Colonic mucosa (tissue), 4 donors: ENCODE measurements at regions not wholly inside any gene's neighbourhood (a gene's known extent, or its start where the extent isn't known, plus 50 kb on each side); places are given as distances from the start of the nearest gene placed in this dataset.

Experiments
- DNase-seq: peaks from one replicate; pipeline ENCODE4 v3.0.0-alpha.2; 2020
- H3K27ac ChIP-seq: fragments of 200-600 bp; one replicate; pipeline ENCODE4 v1.8.0; 2021
- H3K27me3 ChIP-seq: fragments of 200-600 bp; one replicate; pipeline ENCODE4 v1.8.0; 2021
- H3K36me3 ChIP-seq: fragments of 200-600 bp; one replicate; pipeline ENCODE4 v1.8.0; 2021
- H3K4me1 ChIP-seq: fragments of 200-600 bp; one replicate; pipeline ENCODE4 v1.8.0; 2021; ENCODE audit warnings: mild to moderate bottlenecking
- H3K4me3 ChIP-seq: fragments of 200-600 bp; one replicate; pipeline ENCODE4 v1.8.0; 2021
- H3K9ac ChIP-seq, 2 donors: one replicate each; pipeline ENCODE4 v1.7.0; 2013; ENCODE audit warnings: control low read depth in 2 of 2, low read depth in 2 of 2, low read length in 2 of 2
- H3K9me3 ChIP-seq: fragments of 200-600 bp; one replicate; pipeline ENCODE4 v1.8.0; 2021
- intact Hi-C: fragments of 100-400 bp; cut with DNase I; formaldehyde crosslinking; loops from one replicate; pipeline ENCODE4 v1.14.1; 2022
- TF ChIP-seq, protein P1 (sequence below): fragments of 200-600 bp; IDR thresholded peaks from one replicate; pipeline ENCODE4 v1.8.0; 2022; ENCODE audit warnings: antibody characterized with exemption, mild to moderate bottlenecking
- donor health status: healthy.
- donor health status: DM: no; HTN: no; CAD: no.
- donor health status: DM: no; HTN: no; CAD: no.

- H3K9me3 ChIP-seq = no peaks in the 10 kb centered on the region
- H3K36me3 ChIP-seq = no peaks in the 10 kb centered on the region
- H3K4me1 ChIP-seq = no peaks in the 10 kb centered on the region
- H3K9ac ChIP-seq = no peak overlapping the region
- TF ChIP-seq, protein P1, sequence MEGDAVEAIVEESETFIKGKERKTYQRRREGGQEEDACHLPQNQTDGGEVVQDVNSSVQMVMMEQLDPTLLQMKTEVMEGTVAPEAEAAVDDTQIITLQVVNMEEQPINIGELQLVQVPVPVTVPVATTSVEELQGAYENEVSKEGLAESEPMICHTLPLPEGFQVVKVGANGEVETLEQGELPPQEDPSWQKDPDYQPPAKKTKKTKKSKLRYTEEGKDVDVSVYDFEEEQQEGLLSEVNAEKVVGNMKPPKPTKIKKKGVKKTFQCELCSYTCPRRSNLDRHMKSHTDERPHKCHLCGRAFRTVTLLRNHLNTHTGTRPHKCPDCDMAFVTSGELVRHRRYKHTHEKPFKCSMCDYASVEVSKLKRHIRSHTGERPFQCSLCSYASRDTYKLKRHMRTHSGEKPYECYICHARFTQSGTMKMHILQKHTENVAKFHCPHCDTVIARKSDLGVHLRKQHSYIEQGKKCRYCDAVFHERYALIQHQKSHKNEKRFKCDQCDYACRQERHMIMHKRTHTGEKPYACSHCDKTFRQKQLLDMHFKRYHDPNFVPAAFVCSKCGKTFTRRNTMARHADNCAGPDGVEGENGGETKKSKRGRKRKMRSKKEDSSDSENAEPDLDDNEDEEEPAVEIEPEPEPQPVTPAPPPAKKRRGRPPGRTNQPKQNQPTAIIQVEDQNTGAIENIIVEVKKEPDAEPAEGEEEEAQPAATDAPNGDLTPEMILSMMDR = no peak
- H3K4me3 ChIP-seq = no peak overlapping the region
- no peak for DNase-seq
- intact Hi-C loops = no loop called here
- no peaks in the 10 kb centered on the region for H3K27me3 ChIP-seq
- H3K27ac ChIP-seq = no peak overlapping the region
These were observed 52.6 kb upstream of the TACR1 start for GRCh38 chr2:75251896-75252295.
